Liver (tissue), 8 donors: ENCODE measurements at regions not wholly inside any gene's neighbourhood (a gene's known extent, or its start where the extent isn't known, plus 50 kb on each side); places are given as distances from the start of the nearest gene placed in this dataset.

Source experiments
- DNase-seq: peaks from one replicate; pipeline ENCODE4 v3.0.0-alpha.2; 2017; ENCODE audit warnings: low spot score
- H3K27ac ChIP-seq, 2 donors: one replicate each; pipeline ENCODE4 v1.7.0; 2013; ENCODE audit warnings: inconsistent platforms in 2 of 2, low read length in 2 of 2, control low read depth in 1 of 2, low read depth in 1 of 2, mild to moderate bottlenecking in 1 of 2
- H3K27me3 ChIP-seq, 4 donors: one replicate each; pipeline versions ENCODE4 v1.6.1 to v1.7.0; 2013; ENCODE audit warnings: low read length in 3 of 4, inconsistent platforms in 1 of 4, mild to moderate bottlenecking in 1 of 4, moderate library complexity in 1 of 4; ENCODE audit not compliant: control insufficient read depth in 4 of 4, insufficient read depth in 4 of 4
- H3K36me3 ChIP-seq, 4 donors: one replicate each; pipeline versions ENCODE4 v1.6.1 to v1.7.0; 2013; ENCODE audit warnings: low read length in 3 of 4, mild to moderate bottlenecking in 3 of 4, low read depth in 1 of 4, moderate library complexity in 1 of 4; ENCODE audit not compliant: control insufficient read depth in 4 of 4, insufficient read depth in 3 of 4
- H3K4me1 ChIP-seq, 4 donors: one replicate each; pipeline versions ENCODE4 v1.6.1 to v1.7.0; 2013; ENCODE audit warnings: low read length in 3 of 4, mild to moderate bottlenecking in 3 of 4, moderate library complexity in 1 of 4; ENCODE audit not compliant: control insufficient read depth in 4 of 4, insufficient read depth in 4 of 4
- H3K4me3 ChIP-seq, 3 donors: one replicate each; pipeline versions ENCODE4 v1.6.1 to v1.7.0; 2013; ENCODE audit warnings: low read length in 3 of 3, control low read depth in 1 of 3, low read depth in 1 of 3, mild to moderate bottlenecking in 1 of 3
- H3K9ac ChIP-seq, 2 donors: one replicate each; pipeline ENCODE4 v1.7.0; 2013; ENCODE audit warnings: low read length in 2 of 2, mild to moderate bottlenecking in 2 of 2, moderate library complexity in 2 of 2, control low read depth in 1 of 2, low read depth in 1 of 2
- H3K9me3 ChIP-seq, 4 donors: one replicate each; pipeline versions ENCODE4 v1.6.1 to v1.7.0; 2013; ENCODE audit warnings: low read length in 3 of 4; ENCODE audit not compliant: control insufficient read depth in 4 of 4
- ATF3 ChIP-seq: IDR thresholded peaks from 2 replicates; pipeline ENCODE4 v1.6.1; 2016; ENCODE audit warnings: antibody characterized with exemption
- EGR1 ChIP-seq, 2 donors: IDR thresholded peaks; 2 replicates each; pipeline ENCODE4 v1.6.1; 2016 to 2018; ENCODE audit warnings: antibody characterized with exemption in 2 of 2, low read depth in 2 of 2
- FOXA1 ChIP-seq: IDR thresholded peaks from 2 replicates; pipeline ENCODE4 v1.6.1; 2016; ENCODE audit warnings: antibody characterized with exemption
- FOXA2 ChIP-seq: IDR thresholded peaks from 2 replicates; pipeline ENCODE4 v1.6.1; 2016; ENCODE audit warnings: antibody characterized with exemption
- GABPA ChIP-seq, 2 donors: IDR thresholded peaks in 1 of 2; conservative IDR thresholded peaks in 1 of 2; 2 replicates each; pipeline ENCODE4 v1.6.1; 2016; ENCODE audit warnings: antibody characterized with exemption in 2 of 2, mild to moderate bottlenecking in 1 of 2, moderate library complexity in 1 of 2
- HNF4A ChIP-seq, 2 donors: conservative IDR thresholded peaks; 2 replicates each; pipeline ENCODE4 v1.6.1; 2016; ENCODE audit warnings: antibody characterized with exemption in 2 of 2, mild to moderate bottlenecking in 2 of 2
- JUND ChIP-seq, 2 donors: IDR thresholded peaks; 2 replicates each; pipeline ENCODE4 v1.6.1; 2016; ENCODE audit warnings: antibody characterized with exemption in 2 of 2
- MAX ChIP-seq: IDR thresholded peaks from 2 replicates; pipeline ENCODE4 v1.6.1; 2016; ENCODE audit warnings: antibody characterized with exemption
- NR2F2 ChIP-seq: IDR thresholded peaks from 2 replicates; pipeline ENCODE4 v1.6.1; 2016; ENCODE audit warnings: antibody characterized with exemption
- RAD21 ChIP-seq, 2 donors: IDR thresholded peaks; 2 replicates each; pipeline ENCODE4 v1.6.1; 2016; ENCODE audit warnings: antibody characterized with exemption in 2 of 2, mild to moderate bottlenecking in 2 of 2
- RXRA ChIP-seq, 2 donors: IDR thresholded peaks; 2 replicates each; pipeline ENCODE4 v1.6.1; 2017 to 2018; ENCODE audit warnings: antibody characterized with exemption in 2 of 2, mild to moderate bottlenecking in 1 of 2
- SP1 ChIP-seq: IDR thresholded peaks from 2 replicates; pipeline ENCODE4 v1.6.1; 2018; ENCODE audit warnings: antibody characterized with exemption, mild to moderate bottlenecking
- TAF1 ChIP-seq: conservative IDR thresholded peaks from 2 replicates; pipeline ENCODE4 v1.6.1; 2016; ENCODE audit warnings: antibody characterized with exemption, mild to moderate bottlenecking
- YY1 ChIP-seq: IDR thresholded peaks from 2 replicates; pipeline ENCODE4 v1.6.1; 2016; ENCODE audit warnings: antibody characterized with exemption, mild to moderate bottlenecking
- WGBS: extraction: QIAGEN DNeasy Blood & Tissue Kit; methylation state at CpG from one replicate; pipeline ENCODE4 v1.1.7; 2013; 5-methylcytosine and 5-hydroxymethylcytosine counted together
- TF ChIP-seq, protein P1 (sequence below): fragments of 150-350 bp; IDR thresholded peaks from 2 replicates; pipeline ENCODE4 v1.5.1; 2017; ENCODE audit warnings: improper control_type of control experiment, low read depth, low read length; ENCODE audit not compliant: missing input control
- TF ChIP-seq, protein P2 (sequence below): IDR thresholded peaks from 2 replicates; pipeline ENCODE4 v1.6.1; 2016; ENCODE audit warnings: antibody characterized with exemption, mild to moderate bottlenecking
- TF ChIP-seq, protein P3 (sequence below): IDR thresholded peaks from 2 replicates; pipeline ENCODE4 v1.6.1; 2016; ENCODE audit warnings: antibody characterized with exemption
- donor health status: healthy.
- donor health status: healthy.
- donor health status: healthy.
- donor health status: healthy.
- donor health status: healthy.

- no peak overlapping the region for H3K27ac ChIP-seq
Measured at GRCh38 chr9:78830301-78830700, 533.4 kb downstream of the PSAT1 start.

DNA sequence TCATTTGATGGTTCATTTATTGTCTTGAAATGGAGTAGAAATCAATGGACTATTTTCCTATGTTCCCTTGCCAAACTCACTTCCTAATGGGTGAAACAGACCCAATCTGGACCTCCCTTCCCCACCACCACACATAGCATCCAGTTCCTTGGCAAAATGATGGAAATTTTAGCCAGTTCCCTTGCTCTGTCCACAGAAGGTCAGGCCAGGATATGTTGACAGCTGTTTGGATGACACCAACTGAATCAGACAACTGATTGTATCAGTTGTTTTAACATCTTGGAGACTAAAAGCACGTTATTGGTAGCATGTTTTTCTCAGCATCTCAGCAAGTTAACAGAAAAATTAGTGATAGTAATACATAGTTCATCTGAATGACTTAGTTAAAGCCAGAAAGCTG lies 534.8 kb downstream of the PSAT1 start:
- H3K27ac ChIP-seq, result no peak overlapping the region
- no peak for DNase-seq
- 1% methylated on average over 1 of the region's 1 CpG for WGBS

More at GRCh38 chr9:78830301-78830700, 533.4 kb downstream of the PSAT1 start:
- Histone ChIP-seq H3K27me3 (no peaks in the 10 kb centered on the region), H3K9ac (no peak overlapping the region), H3K36me3 (no peaks in the 10 kb centered on the region), H3K9me3 (no peaks in the 10 kb centered on the region), H3K4me1 (no peaks in the 10 kb centered on the region), H3K4me3 (no peak overlapping the region)
- 92% methylated on average over 1 of the region's 1 CpG for WGBS
- TF ChIP-seq GABPA (IDR thresholded peaks at IDR 0.05 in 1 of 2, conservative IDR thresholded peaks at IDR 0.05 in 1 of 2), result no peak
- no peak for TF ChIP-seq HNF4A (conservative IDR thresholded peaks at IDR 0.05)
- TF ChIP-seq, protein P1, sequence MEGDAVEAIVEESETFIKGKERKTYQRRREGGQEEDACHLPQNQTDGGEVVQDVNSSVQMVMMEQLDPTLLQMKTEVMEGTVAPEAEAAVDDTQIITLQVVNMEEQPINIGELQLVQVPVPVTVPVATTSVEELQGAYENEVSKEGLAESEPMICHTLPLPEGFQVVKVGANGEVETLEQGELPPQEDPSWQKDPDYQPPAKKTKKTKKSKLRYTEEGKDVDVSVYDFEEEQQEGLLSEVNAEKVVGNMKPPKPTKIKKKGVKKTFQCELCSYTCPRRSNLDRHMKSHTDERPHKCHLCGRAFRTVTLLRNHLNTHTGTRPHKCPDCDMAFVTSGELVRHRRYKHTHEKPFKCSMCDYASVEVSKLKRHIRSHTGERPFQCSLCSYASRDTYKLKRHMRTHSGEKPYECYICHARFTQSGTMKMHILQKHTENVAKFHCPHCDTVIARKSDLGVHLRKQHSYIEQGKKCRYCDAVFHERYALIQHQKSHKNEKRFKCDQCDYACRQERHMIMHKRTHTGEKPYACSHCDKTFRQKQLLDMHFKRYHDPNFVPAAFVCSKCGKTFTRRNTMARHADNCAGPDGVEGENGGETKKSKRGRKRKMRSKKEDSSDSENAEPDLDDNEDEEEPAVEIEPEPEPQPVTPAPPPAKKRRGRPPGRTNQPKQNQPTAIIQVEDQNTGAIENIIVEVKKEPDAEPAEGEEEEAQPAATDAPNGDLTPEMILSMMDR, result no peak
- no peak for TF ChIP-seq FOXA2
- TF ChIP-seq YY1, result no peak
- no peak for TF ChIP-seq RAD21 (IDR thresholded peaks at IDR 0.05)
- no peak for DNase-seq

More for the DNA sequence above, 534.8 kb downstream of the PSAT1 start:
- Histone ChIP-seq H3K36me3 (no peaks in the 10 kb centered on the region), H3K4me3 (no peak overlapping the region), H3K27me3 (no peaks in the 10 kb centered on the region), H3K9ac (no peak overlapping the region), H3K9me3 (no peaks in the 10 kb centered on the region), H3K4me1 (no peaks in the 10 kb centered on the region)
- no peak for TF ChIP-seq MAX
- no peak for TF ChIP-seq YY1
- TF ChIP-seq RXRA (IDR thresholded peaks at IDR 0.05), result no peak
- no peak for TF ChIP-seq SP1
- no peak for TF ChIP-seq NR2F2
- TF ChIP-seq, protein P2, sequence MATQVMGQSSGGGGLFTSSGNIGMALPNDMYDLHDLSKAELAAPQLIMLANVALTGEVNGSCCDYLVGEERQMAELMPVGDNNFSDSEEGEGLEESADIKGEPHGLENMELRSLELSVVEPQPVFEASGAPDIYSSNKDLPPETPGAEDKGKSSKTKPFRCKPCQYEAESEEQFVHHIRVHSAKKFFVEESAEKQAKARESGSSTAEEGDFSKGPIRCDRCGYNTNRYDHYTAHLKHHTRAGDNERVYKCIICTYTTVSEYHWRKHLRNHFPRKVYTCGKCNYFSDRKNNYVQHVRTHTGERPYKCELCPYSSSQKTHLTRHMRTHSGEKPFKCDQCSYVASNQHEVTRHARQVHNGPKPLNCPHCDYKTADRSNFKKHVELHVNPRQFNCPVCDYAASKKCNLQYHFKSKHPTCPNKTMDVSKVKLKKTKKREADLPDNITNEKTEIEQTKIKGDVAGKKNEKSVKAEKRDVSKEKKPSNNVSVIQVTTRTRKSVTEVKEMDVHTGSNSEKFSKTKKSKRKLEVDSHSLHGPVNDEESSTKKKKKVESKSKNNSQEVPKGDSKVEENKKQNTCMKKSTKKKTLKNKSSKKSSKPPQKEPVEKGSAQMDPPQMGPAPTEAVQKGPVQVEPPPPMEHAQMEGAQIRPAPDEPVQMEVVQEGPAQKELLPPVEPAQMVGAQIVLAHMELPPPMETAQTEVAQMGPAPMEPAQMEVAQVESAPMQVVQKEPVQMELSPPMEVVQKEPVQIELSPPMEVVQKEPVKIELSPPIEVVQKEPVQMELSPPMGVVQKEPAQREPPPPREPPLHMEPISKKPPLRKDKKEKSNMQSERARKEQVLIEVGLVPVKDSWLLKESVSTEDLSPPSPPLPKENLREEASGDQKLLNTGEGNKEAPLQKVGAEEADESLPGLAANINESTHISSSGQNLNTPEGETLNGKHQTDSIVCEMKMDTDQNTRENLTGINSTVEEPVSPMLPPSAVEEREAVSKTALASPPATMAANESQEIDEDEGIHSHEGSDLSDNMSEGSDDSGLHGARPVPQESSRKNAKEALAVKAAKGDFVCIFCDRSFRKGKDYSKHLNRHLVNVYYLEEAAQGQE, result no peak
- TF ChIP-seq, protein P3, sequence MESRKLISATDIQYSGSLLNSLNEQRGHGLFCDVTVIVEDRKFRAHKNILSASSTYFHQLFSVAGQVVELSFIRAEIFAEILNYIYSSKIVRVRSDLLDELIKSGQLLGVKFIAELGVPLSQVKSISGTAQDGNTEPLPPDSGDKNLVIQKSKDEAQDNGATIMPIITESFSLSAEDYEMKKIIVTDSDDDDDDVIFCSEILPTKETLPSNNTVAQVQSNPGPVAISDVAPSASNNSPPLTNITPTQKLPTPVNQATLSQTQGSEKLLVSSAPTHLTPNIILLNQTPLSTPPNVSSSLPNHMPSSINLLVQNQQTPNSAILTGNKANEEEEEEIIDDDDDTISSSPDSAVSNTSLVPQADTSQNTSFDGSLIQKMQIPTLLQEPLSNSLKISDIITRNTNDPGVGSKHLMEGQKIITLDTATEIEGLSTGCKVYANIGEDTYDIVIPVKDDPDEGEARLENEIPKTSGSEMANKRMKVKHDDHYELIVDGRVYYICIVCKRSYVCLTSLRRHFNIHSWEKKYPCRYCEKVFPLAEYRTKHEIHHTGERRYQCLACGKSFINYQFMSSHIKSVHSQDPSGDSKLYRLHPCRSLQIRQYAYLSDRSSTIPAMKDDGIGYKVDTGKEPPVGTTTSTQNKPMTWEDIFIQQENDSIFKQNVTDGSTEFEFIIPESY, result no peak
- TF ChIP-seq GABPA (IDR thresholded peaks at IDR 0.05 in 1 of 2, conservative IDR thresholded peaks at IDR 0.05 in 1 of 2), result no peak
- no peak for TF ChIP-seq JUND (IDR thresholded peaks at IDR 0.05)
- TF ChIP-seq ATF3, result no peak
- no peak for TF ChIP-seq EGR1 (IDR thresholded peaks at IDR 0.05; ENCODE audit: low read depth in 2 of 2)
- no peak for TF ChIP-seq RAD21 (IDR thresholded peaks at IDR 0.05)
- TF ChIP-seq HNF4A (conservative IDR thresholded peaks at IDR 0.05), result no peak
- TF ChIP-seq, protein P1, result no peak
- TF ChIP-seq TAF1, result no peak
- no peak for TF ChIP-seq FOXA1
